Stimulated activated memory B cell treated with anti-CD40 and anti-IgM and Interleukin-4, amounts not matched to agents 10 μg/mL and 1 μg/mL and 100 μg/mL, for 72 hours (primary cell): ENCODE measurements at regions not wholly inside any gene's neighbourhood (a gene's known extent, or its start where the extent isn't known, plus 50 kb on each side); places are given as distances from the start of the nearest gene placed in this dataset.
"Not testable (repeated sequence)": the region's sequence is repeated elsewhere in the genome, so short reads cannot be mapped to it uniquely, and the experiment has no call there.

Source experiments
- ATAC-seq: fragments of 150-1000 bp; cut with Tn5 transposase; 2 replicates; pipeline ENCODE4 v1.10.0; 2021
- H3K27ac Mint-ChIP-seq: one replicate; pipeline ENCODE4 v1.8.0; 2022; ENCODE audit warnings: mild to moderate bottlenecking, mixed read lengths
- H3K27me3 Mint-ChIP-seq: one replicate; pipeline ENCODE4 v1.8.0; 2022; ENCODE audit warnings: mixed read lengths
- H3K36me3 Mint-ChIP-seq: one replicate; pipeline ENCODE4 v1.8.0; 2022; ENCODE audit warnings: mixed read lengths
- H3K4me1 Mint-ChIP-seq: one replicate; pipeline ENCODE4 v1.8.0; 2022; ENCODE audit warnings: mixed read lengths
- H3K4me3 Mint-ChIP-seq: one replicate; pipeline ENCODE4 v1.8.0; 2022; ENCODE audit warnings: mild to moderate bottlenecking, moderate library complexity, mixed read lengths
- H3K9me3 Mint-ChIP-seq: one replicate; pipeline ENCODE4 v1.8.0; 2022; ENCODE audit warnings: mixed read lengths

DNA sequence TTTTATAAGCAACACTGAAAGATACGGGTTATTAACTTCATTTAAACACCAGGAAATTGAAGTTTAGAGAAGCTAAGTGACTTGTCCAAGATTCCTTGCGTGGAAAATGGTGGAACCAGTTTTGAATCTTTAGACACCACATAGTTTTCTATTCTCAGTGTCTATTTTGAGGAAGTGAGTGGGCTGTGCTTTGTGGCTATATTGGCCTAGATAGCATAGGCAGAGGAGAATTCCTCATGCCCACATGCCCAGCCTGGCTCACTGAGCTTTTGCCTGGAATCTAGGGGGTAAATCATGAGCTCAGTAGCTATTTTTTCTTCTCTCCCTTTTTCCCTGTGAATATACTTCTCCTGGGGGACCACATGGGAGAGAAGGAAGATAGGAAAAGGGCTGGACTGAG is 431.3 kb downstream of the HS3ST3B1 start:
- Mint-ChIP-seq H3K27me3 (peaks cover 10% of the 10 kb centered on the region), H3K4me1 (no peaks in the 10 kb centered on the region), H3K9me3 (no peaks in the 10 kb centered on the region), H3K36me3 (no peaks in the 10 kb centered on the region), H3K27ac (no peak overlapping the region), H3K4me3 (no peak overlapping the region)
- no peak for ATAC-seq

- H3K27me3 Mint-ChIP-seq, result peaks cover 4% of the 10 kb centered on the region
- no peak for ATAC-seq
- H3K36me3 Mint-ChIP-seq, result no peaks in the 10 kb centered on the region
- no peaks in the 10 kb centered on the region for H3K9me3 Mint-ChIP-seq
- H3K4me1 Mint-ChIP-seq, result no peaks in the 10 kb centered on the region
- H3K27ac Mint-ChIP-seq, result no peak overlapping the region
- H3K4me3 Mint-ChIP-seq, result no peak overlapping the region
These were observed 430.7 kb downstream of the HS3ST3B1 start for GRCh38 chr17:14731591-14731990.

GRCh38 chr17:14730821-14731220 is 429.9 kb downstream of the HS3ST3B1 start:
- no peak for ATAC-seq
- no peaks in the 10 kb centered on the region for H3K27me3 Mint-ChIP-seq
- H3K36me3 Mint-ChIP-seq, result no peaks in the 10 kb centered on the region
- no peaks in the 10 kb centered on the region for H3K9me3 Mint-ChIP-seq
- H3K4me3 Mint-ChIP-seq, result no peak overlapping the region
- no peak overlapping the region for H3K27ac Mint-ChIP-seq
- H3K4me1 Mint-ChIP-seq, result no peaks in the 10 kb centered on the region

- H3K36me3 Mint-ChIP-seq, result no peaks in the 10 kb centered on the region
- no peak for ATAC-seq
- H3K9me3 Mint-ChIP-seq, result peaks cover 2% of the 10 kb centered on the region
- H3K4me3 Mint-ChIP-seq, result no peak overlapping the region
- H3K4me1 Mint-ChIP-seq, result no peaks in the 10 kb centered on the region
- H3K27ac Mint-ChIP-seq, result no peak overlapping the region
- H3K27me3 Mint-ChIP-seq, result no peaks in the 10 kb centered on the region
These were observed 424.8 kb downstream of the HS3ST3B1 start for GRCh38 chr17:14725729-14726128.

GRCh38 chr17:14724770-14725169 is 423.9 kb downstream of the HS3ST3B1 start:
- Mint-ChIP-seq H3K27me3 (no peaks in the 10 kb centered on the region), H3K4me3 (no peak overlapping the region), H3K4me1 (no peaks in the 10 kb centered on the region), H3K27ac (no peak overlapping the region), H3K36me3 (no peaks in the 10 kb centered on the region), H3K9me3 (peaks cover 8% of the 10 kb centered on the region)
- no peak for ATAC-seq

- H3K4me3 Mint-ChIP-seq, H3K4me1 Mint-ChIP-seq, H3K36me3 Mint-ChIP-seq, H3K27ac Mint-ChIP-seq, H3K9me3 Mint-ChIP-seq, ATAC-seq: not testable (repeated sequence)
- peaks cover 11% of the 10 kb centered on the region for H3K27me3 Mint-ChIP-seq
These were observed 422.5 kb downstream of the HS3ST3B1 start for GRCh38 chr17:14723349-14723748.

DNA sequence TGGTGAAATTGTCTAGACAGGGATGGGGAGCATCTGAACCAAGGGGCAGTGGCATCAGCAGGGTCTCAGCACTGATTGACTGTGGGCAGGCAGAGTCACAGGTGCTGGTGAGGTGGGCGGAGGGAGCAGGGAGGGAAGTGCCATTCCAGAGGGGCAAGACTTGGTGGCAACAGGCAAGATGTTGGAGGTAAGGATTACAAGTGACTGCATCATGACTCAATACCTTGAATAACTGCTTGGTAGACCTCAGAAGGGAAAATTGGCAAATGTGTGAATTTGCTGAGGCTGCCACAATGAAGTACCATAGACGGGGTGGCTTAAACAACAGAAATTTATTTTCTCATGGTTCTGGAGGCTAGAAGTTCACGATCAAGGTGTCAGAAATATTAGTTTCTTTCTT is 419.1 kb downstream of the HS3ST3B1 start:
- no peak overlapping the region for H3K4me3 Mint-ChIP-seq
- H3K9me3 Mint-ChIP-seq, result peaks cover 8% of the 10 kb centered on the region
- no peaks in the 10 kb centered on the region for H3K36me3 Mint-ChIP-seq
- no peak for ATAC-seq
- H3K4me1 Mint-ChIP-seq, result no peaks in the 10 kb centered on the region
- H3K27me3 Mint-ChIP-seq, result peaks cover 22% of the 10 kb centered on the region
- H3K27ac Mint-ChIP-seq, result no peak overlapping the region

GRCh38 chr17:14717859-14718258 is 417.0 kb downstream of the HS3ST3B1 start:
- H3K27me3 Mint-ChIP-seq, result peaks cover 22% of the 10 kb centered on the region
- ATAC-seq, result no peak

DNA sequence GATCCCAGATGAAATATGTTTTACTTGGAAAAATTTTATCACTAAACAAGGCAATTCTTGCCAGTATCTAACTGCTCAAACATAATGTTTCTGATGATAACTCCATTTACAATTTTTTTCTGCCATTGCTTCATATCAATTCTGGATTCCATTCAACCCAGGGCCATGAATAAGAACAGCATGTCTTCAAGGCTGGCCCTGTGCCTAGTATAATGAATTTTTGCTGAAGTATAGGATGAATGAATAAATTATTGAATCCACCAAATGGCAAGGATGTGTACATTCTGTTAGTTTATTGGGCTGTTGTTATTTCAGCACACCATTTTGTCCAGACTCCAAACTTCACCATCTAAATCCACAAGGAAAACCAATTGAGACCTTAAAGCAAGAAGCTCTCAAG is 414.7 kb downstream of the HS3ST3B1 start:
- Mint-ChIP-seq H3K4me1 (no peaks in the 10 kb centered on the region), H3K27me3 (peaks cover 22% of the 10 kb centered on the region), H3K4me3 (no peak overlapping the region), H3K27ac (no peak overlapping the region), H3K36me3 (no peaks in the 10 kb centered on the region), H3K9me3 (peaks cover 4% of the 10 kb centered on the region)
- no peak for ATAC-seq

More at GRCh38 chr17:14717859-14718258, 417.0 kb downstream of the HS3ST3B1 start:
- H3K9me3 Mint-ChIP-seq, result peaks cover 8% of the 10 kb centered on the region
- no peaks in the 10 kb centered on the region for H3K36me3 Mint-ChIP-seq
- no peaks in the 10 kb centered on the region for H3K4me1 Mint-ChIP-seq
- H3K27ac Mint-ChIP-seq, result no peak overlapping the region
- no peak overlapping the region for H3K4me3 Mint-ChIP-seq

- no peaks in the 10 kb centered on the region for H3K36me3 Mint-ChIP-seq
- H3K9me3 Mint-ChIP-seq, result no peaks in the 10 kb centered on the region
- no peak for ATAC-seq
- no peak overlapping the region for H3K4me3 Mint-ChIP-seq
- peaks cover 4% of the 10 kb centered on the region for H3K27me3 Mint-ChIP-seq
- H3K4me1 Mint-ChIP-seq, result no peaks in the 10 kb centered on the region
- no peak overlapping the region for H3K27ac Mint-ChIP-seq
These were observed 411.7 kb downstream of the HS3ST3B1 start for GRCh38 chr17:14712611-14713021.

- H3K27ac Mint-ChIP-seq, result no peak overlapping the region
- H3K27me3 Mint-ChIP-seq, result no peaks in the 10 kb centered on the region
- no peaks in the 10 kb centered on the region for H3K9me3 Mint-ChIP-seq
- no peaks in the 10 kb centered on the region for H3K4me1 Mint-ChIP-seq
- no peaks in the 10 kb centered on the region for H3K36me3 Mint-ChIP-seq
- no peak for ATAC-seq
- H3K4me3 Mint-ChIP-seq, result no peak overlapping the region
These were observed 403.2 kb downstream of the HS3ST3B1 start for GRCh38 chr17:14704121-14704520.

- H3K36me3 Mint-ChIP-seq, result no peaks in the 10 kb centered on the region
- H3K27me3 Mint-ChIP-seq, result no peaks in the 10 kb centered on the region
- no peak overlapping the region for H3K4me3 Mint-ChIP-seq
- no peak for ATAC-seq
- no peaks in the 10 kb centered on the region for H3K9me3 Mint-ChIP-seq
- no peak overlapping the region for H3K27ac Mint-ChIP-seq
- no peaks in the 10 kb centered on the region for H3K4me1 Mint-ChIP-seq
These were observed 401.0 kb downstream of the HS3ST3B1 start for GRCh38 chr17:14701886-14702285.

DNA sequence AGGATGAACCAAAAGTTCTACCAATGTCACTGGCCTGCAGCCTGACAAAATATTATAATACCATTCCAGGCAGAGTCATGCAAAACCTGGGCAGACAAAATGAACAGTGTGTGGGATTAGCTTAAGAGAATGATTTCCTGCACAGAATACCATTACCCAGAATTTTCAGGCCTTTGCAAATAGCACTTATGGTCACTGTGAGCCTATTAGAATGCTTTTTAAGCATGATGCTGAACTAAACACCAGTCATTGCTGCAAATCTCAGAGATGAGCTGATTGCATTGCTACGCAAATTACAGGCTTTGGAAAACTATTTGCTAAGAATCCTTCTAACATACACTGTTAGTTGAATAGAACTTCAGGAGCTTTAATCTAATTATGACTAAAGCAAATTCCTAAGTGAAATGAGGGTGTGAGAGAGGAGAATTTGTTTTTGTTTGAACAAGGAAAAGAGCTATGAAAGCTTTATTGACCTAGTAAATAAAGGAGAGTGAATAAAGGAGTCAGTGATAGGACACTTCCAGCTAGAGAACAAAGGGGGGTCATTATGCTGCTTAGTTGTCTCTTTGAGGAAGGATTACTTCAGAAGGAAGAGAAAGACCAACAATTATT is 398.8 kb downstream of the HS3ST3B1 start:
- no peaks in the 10 kb centered on the region for H3K9me3 Mint-ChIP-seq
- no peak overlapping the region for H3K27ac Mint-ChIP-seq
- no peaks in the 10 kb centered on the region for H3K36me3 Mint-ChIP-seq
- peaks cover 20% of the 10 kb centered on the region for H3K27me3 Mint-ChIP-seq
- no peaks in the 10 kb centered on the region for H3K4me1 Mint-ChIP-seq
- H3K4me3 Mint-ChIP-seq, result no peak overlapping the region
- ATAC-seq, result no peak

DNA sequence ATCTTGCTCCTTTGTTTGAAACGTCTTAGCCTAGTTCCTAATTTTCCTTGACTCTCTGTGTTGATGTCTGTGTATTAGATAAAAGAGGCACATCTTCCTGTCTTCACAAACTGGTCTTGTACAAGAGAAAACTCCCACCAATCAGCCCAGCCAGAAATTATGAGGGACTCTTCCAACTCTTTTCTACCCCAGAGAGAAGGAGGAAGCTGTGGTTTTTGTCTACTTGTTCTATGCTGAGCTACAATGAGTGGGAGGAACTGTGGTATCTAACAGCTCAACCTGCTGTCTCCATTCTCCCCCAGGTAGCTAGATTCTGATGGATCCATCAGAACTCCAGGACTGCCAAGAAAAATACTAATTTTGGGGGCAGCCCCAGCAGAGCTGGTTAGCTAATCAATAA is 392.5 kb downstream of the HS3ST3B1 start:
- Mint-ChIP-seq H3K4me3 (no peak overlapping the region), H3K9me3 (peaks cover 14% of the 10 kb centered on the region), H3K36me3 (no peaks in the 10 kb centered on the region), H3K27ac (no peak overlapping the region), H3K4me1 (no peaks in the 10 kb centered on the region), H3K27me3 (peaks cover 67% of the 10 kb centered on the region)
- no peak for ATAC-seq

GRCh38 chr17:14690704-14691103 is 389.8 kb downstream of the HS3ST3B1 start:
- H3K4me1 Mint-ChIP-seq, result no peaks in the 10 kb centered on the region
- no peak overlapping the region for H3K27ac Mint-ChIP-seq
- H3K4me3 Mint-ChIP-seq, result no peak overlapping the region
- peaks cover 14% of the 10 kb centered on the region for H3K9me3 Mint-ChIP-seq
- no peaks in the 10 kb centered on the region for H3K36me3 Mint-ChIP-seq
- no peak for ATAC-seq
- H3K27me3 Mint-ChIP-seq, result peaks cover 57% of the 10 kb centered on the region

GRCh38 chr17:14688134-14688533 is 387.3 kb downstream of the HS3ST3B1 start:
- Mint-ChIP-seq H3K4me1 (no peaks in the 10 kb centered on the region), H3K27me3 (peaks cover 41% of the 10 kb centered on the region), H3K36me3 (no peaks in the 10 kb centered on the region), H3K4me3 (no peak overlapping the region), H3K9me3 (peaks cover 14% of the 10 kb centered on the region), H3K27ac (no peak overlapping the region)
- ATAC-seq, result no peak

GRCh38 chr17:14672830-14673229 is 371.9 kb downstream of the HS3ST3B1 start:
- ATAC-seq, result no peak
- Mint-ChIP-seq H3K36me3 (no peaks in the 10 kb centered on the region), H3K27ac (no peak overlapping the region), H3K4me1 (no peaks in the 10 kb centered on the region), H3K4me3 (no peak overlapping the region), H3K27me3 (peaks cover 37% of the 10 kb centered on the region), H3K9me3 (peaks cover 8% of the 10 kb centered on the region)
